ENCODE measurements at regions not wholly inside any gene's neighbourhood (a gene's known extent, or its start where the extent isn't known, plus 50 kb on each side); places are given as distances from the start of the nearest gene placed in this dataset.
"Not testable (repeated sequence)": the region's sequence is repeated elsewhere in the genome, so short reads cannot be mapped to it uniquely, and the experiment has no call there.

DNA sequence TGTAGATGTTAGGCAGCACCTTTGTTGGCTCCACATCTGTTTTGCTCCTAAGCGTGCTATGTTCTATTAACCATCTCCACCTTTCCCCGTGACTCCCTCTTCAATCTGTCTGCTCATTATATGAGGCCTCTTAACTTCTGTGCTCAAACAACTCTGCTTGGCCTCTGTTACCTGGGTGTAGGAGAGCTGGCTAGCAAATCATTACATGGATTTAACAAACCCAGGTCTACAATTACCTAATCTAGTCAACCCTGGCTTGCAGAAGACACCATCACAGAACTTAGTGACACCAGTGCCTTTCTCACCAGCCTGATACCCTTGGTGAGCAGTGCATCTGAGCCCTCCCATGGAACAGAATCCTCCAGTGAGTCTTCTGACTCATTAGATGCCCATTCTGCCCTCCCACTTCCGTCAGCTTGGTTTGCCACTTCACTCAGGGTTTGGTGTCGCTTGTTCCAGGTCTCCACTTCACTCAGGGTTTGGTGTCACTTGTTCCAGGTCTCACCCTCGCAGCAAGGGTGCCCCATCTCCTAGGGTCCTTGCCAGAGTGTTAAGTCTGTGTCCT lies 92.0 kb upstream of the KIF26B start:
- DNase-seq = no peak

DNA sequence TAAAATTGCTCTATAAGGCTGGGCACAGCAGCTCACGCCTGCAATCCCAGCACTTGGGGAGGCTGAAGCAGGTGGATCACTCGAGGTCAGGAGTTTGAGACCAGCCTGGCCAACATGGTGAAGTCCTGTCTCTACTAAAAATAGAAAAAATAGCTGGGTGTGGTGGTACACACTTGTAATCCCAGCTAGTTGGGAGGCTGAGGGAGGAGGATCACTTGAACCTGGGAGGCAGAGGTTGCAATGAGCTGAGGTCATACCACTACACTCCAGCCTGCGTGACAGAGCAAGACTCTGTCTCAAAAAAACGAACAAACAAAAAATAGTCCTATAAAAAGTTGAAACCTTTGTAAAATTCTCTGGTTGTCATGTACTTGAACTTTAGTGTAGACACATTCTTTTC lies 93.0 kb upstream of the KIF26B start:
- DNase-seq = not testable (repeated sequence)

- no peak for DNase-seq
Measured at GRCh38 chr1:245060684-245061374, 94.0 kb upstream of the KIF26B start.

DNA sequence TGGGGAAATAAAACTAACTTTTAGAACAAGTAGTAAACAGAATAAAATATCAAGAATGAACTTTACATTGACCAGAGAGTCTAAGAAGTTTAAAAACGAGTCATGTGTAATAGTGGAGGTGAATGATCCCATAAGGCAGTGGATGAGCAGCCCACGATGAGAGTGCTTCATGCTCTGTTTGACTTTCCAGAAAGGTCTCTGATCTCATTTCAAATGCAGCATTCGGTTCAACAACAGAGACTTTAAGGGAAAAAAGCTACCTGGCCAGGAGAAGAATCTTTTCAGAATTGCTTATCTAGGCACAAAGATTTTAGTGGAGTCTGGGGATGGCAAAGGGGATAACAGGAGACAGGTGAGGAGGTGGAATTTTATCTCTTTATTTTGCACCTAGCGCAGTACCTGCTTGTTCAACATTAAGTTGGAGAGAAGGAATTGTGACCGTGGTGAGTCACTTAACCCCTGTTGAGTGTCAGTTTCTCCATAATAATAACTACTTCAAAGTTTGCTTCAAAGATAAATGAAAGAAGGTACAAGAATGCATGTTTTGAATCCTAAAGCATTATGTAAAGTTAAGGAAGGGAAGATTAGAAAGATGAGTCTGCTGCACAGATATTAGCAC lies 94.9 kb upstream of the KIF26B start:
- no peak for DNase-seq

- DNase-seq = no peak
Measured at GRCh38 chr1:245058882-245059281, 95.9 kb upstream of the KIF26B start.

DNA sequence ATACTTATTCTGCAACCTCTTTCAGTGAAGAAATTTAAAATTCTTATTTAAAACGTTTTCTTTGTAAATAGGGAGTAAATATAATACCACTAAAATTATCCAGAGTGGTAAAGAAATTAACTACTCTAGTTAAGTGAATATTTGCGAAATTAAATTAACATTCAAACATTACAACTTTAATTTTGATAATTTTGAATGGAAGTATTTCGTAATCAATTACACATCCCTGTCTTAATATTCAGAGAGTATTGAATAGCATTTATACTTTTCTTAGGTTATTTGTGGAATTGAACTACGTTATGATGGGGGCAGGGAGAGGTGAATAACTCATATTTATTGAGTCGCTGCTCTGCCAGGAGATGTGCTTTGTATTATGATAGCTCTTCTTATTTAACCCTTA lies 96.3 kb upstream of the KIF26B start:
- no peak for DNase-seq

DNA sequence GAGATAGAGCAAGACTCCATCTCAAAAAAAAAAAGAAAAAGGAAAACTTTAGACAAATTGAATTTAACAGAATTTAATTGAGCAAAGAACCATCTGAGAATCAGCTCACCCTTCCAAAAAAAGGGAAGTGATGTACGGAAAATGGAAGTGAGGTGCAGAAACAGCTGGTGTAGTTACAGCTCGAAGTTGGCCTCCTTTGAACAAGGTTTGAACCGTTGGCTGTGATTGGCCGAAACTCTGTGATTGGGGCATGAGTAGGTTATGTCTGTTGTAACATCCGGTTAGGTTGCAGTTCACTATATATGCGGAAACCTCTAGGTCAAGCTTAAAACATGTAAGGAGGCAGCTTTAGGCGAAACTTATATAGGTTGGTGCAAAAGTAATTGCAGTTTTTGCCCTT lies 97.9 kb upstream of the KIF26B start:
- DNase-seq = no peak

- DNase-seq = not testable (repeated sequence)
Measured at GRCh38 chr1:245056296-245056695, 98.5 kb upstream of the KIF26B start.

GRCh38 chr1:245055752-245056151 lies 99.0 kb upstream of the KIF26B start:
- no peak for DNase-seq

DNA sequence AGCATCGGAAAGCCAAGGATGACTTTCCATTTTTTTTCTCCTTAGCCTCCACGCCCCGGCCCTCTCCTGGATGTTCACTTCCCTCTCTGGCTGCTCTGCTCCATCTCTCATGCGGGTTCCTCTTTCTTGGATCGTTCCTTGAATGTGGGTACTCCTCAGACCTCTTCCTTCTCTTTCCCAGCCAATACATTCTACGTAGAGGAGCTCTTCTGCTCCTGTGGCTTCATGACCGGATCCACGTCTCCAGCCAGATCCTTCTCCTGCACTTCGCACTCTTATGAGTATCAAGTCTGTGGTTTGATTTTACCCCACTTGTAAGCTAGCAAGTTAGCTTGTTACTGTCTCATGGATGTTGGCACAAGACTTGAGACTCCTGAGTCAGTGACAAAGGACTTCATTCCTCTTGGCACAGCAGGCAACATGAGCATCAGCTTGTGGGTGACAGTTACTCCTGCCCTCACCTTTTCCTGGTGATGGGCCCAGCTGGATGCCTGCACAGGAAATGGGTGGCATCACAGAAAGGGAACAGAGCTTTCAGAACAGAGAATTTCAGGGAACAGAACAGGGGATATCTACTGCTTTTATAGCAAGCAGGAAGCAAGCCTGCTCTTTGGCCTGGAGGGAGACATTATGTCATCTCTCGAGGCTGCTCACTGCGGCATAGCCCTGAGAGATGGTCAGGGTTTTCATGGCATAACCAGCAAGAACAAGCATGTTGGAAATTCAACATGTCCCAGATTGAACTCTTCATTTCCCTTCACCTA lies 100.1 kb upstream of the KIF26B start:
- DNase-seq = no peak

- DNase-seq = peak in 2 of 56 donors; percentile 3 to 10
Measured at GRCh38 chr1:245054105-245054504, 100.7 kb upstream of the KIF26B start.

- DNase-seq = no peak
Measured at GRCh38 chr1:245052258-245052657, 102.5 kb upstream of the KIF26B start.

- DNase-seq = peak in 12 of 56 donors; percentile 3 to 37 (median 12)
Measured at GRCh38 chr1:245051349-245052221, 103.2 kb upstream of the KIF26B start.

- DNase-seq = peak in 1 of 56 donors; percentile 6
Measured at GRCh38 chr1:245046769-245047168, 108.0 kb upstream of the KIF26B start.

DNA sequence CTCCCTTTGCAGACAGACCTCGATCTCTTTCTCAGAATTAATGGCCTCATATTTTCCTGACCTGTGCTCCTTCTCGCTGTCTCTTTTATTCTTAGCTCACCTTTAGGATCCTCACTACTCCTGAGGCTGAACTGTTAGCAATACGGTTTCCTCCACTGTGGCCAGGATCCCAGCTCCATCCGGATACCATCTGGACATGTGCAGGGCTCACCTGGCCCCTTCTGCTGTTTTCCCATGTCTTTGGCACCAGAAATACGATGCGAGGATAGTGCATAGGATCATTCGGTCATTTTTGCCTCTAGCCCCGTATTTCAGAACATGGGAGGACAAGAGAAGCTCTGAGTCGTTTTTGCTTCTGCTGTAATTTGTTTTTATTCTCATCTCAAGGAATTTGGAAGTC lies 108.5 kb upstream of the KIF26B start:
- no peak for DNase-seq

GRCh38 chr1:245045087-245045881 lies 109.5 kb upstream of the KIF26B start:
- peak in 18 of 56 donors; percentile 4 to 50 (median 20) for DNase-seq

DNA sequence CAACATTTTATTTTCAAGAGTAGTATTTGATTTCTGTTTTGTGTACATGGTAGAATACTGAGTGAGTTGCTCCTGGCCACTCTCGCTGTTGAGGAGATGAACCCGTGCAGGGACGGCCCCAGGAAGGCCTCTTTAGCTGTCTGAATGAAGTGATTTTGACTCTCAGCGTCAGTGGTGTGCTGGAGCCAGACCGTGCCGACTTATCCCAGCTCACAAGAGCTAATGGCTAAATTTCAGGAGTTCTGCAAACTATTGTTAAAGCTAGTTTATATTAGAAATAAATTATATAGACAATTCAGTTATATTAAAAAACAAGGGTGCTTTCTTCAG lies 111.2 kb upstream of the KIF26B start:
- no peak for DNase-seq

DNA sequence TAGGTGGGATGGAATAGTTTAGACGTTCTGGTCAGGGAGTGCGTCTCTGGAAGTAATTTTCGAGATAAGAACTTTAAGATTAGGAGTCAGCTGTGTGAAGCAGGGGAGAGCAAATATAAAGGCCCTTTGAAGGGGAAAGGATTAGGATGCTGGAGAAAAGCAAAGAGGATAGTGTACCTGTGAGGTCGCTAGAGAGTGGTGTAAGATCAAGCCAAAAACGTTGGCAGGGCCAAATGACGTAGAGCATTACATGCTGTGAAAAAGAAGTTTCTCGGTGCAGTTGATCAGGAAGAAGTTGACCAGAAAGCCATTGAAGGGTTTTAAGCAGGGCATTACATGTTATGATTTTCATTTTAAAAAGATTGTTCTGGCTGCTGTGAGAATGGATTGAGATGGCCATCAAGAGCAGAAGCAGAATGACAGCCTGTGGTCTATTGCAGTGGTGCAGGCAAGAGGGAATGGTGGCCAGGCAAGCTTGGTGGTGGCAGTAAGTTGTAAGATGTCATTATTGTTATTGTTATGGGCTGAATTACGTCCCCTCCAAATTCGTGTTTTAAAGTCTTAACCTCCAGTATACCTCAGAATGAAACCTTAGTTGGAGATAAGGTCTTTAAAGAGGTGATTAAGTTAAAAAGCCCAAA lies 113.6 kb upstream of the KIF26B start:
- no peak for DNase-seq

GRCh38 chr1:245039196-245039595 lies 115.6 kb upstream of the KIF26B start:
- no peak for DNase-seq

GRCh38 chr1:245036102-245036501 lies 118.7 kb upstream of the KIF26B start:
- no peak for DNase-seq

All from nucleus accumbens (tissue), 56 donors.